Neural cell (in vitro differentiated cells): ENCODE measurements at regions not wholly inside any gene's neighbourhood (a gene's known extent, or its start where the extent isn't known, plus 50 kb on each side); places are given as distances from the start of the nearest gene placed in this dataset.

ENCODE experiments used
- H2AFZ ChIP-seq: fragments of 200-600, 300-800 bp; sonication (generic), shearing (Covaris generic); 2 replicates; pipeline ENCODE4 v1.6.0; 2014; ENCODE audit warnings: low read depth, mild to moderate bottlenecking, antibody characterized with exemption, low read length, moderate library complexity
- H3F3A ChIP-seq: fragments of 200-600 bp; shearing (Covaris generic); 2 replicates; pipeline ENCODE4 v1.6.1; 2016; ENCODE audit warnings: mild to moderate bottlenecking, moderate library complexity, mixed read lengths, antibody characterized with exemption, low read length; ENCODE audit not compliant: insufficient read depth, poor library complexity, severe bottlenecking
- H3K27ac ChIP-seq: fragments of 200-600, 300-800 bp; sonication (generic), shearing (Covaris generic); 2 replicates; pipeline ENCODE4 v1.5.1; 2014; ENCODE audit warnings: mild to moderate bottlenecking, low read length, moderate library complexity
- H3K27me3 ChIP-seq: fragments of 300-800, 200-600 bp; sonication (generic), shearing (Covaris generic); 2 replicates; pipeline ENCODE4 v1.6.0; 2014; ENCODE audit warnings: mild to moderate bottlenecking, low read depth, low read length, moderate library complexity; ENCODE audit not compliant: insufficient read depth
- H3K36me3 ChIP-seq: fragments of 300-800, 200-600 bp; sonication (generic), shearing (Covaris generic); 2 replicates; pipeline ENCODE4 v1.5.1; 2014; ENCODE audit warnings: mild to moderate bottlenecking, antibody characterized with exemption, low read length, moderate library complexity; ENCODE audit not compliant: insufficient read depth
- H3K4me2 ChIP-seq: fragments of 300-800, 200-600 bp; sonication (generic), shearing (Covaris generic); 2 replicates; pipeline ENCODE4 v1.6.0; 2014; ENCODE audit warnings: mild to moderate bottlenecking, low read length
- H3K4me3 ChIP-seq: fragments of 300-800, 200-600 bp; sonication (generic), shearing (Covaris generic); 2 replicates; pipeline ENCODE4 v1.5.1; 2014; ENCODE audit warnings: mild to moderate bottlenecking, low read length, moderate library complexity
- H3K79me2 ChIP-seq: fragments of 200-600 bp; shearing (Covaris generic); replicated peaks from 2 replicates; pipeline ENCODE4 v1.6.0; 2014; ENCODE audit warnings: mild to moderate bottlenecking, low read length, moderate library complexity; ENCODE audit not compliant: insufficient read depth
- H3K9ac ChIP-seq: fragments of 300-800, 200-600 bp; sonication (generic), shearing (Covaris generic); 2 replicates; pipeline ENCODE4 v1.6.1; 2016; ENCODE audit warnings: mild to moderate bottlenecking, low read length, mixed read lengths
- H3K9me2 ChIP-seq: fragments of 200-600 bp; shearing (Covaris generic); 2 replicates; pipeline ENCODE4 v1.6.1; 2016; ENCODE audit warnings: mild to moderate bottlenecking, low read length, mixed read lengths; ENCODE audit not compliant: insufficient read depth
- H3K9me3 ChIP-seq: fragments of 200-600, 300-800 bp; sonication (generic), shearing (Covaris generic); 2 replicates; pipeline ENCODE4 v1.6.1; 2016; ENCODE audit warnings: mild to moderate bottlenecking, mixed run types, low read length, moderate library complexity, mixed read lengths
- H4K20me1 ChIP-seq: fragments of 200-600 bp; shearing (Covaris generic); 2 replicates; pipeline ENCODE4 v1.6.1; 2016; ENCODE audit warnings: mild to moderate bottlenecking, mixed run types; ENCODE audit not compliant: insufficient read depth
- EP300 ChIP-seq: fragments of 450-650 bp; conservative IDR thresholded peaks from 2 replicates; pipeline ENCODE4 v1.6.1; 2014; ENCODE audit warnings: antibody characterized with exemption, mild to moderate bottlenecking, moderate library complexity; ENCODE audit not compliant: poor library complexity, severe bottlenecking
- EZH2 ChIP-seq: fragments of 200-600, 300-800 bp; shearing (Covaris generic), sonication (generic); IDR thresholded peaks from 2 replicates; pipeline ENCODE4 v1.6.1; 2014; ENCODE audit warnings: antibody characterized with exemption, low read length, borderline replicate concordance, mild to moderate bottlenecking; ENCODE audit not compliant: insufficient read depth, poor library complexity, severe bottlenecking
- MXI1 ChIP-seq: fragments of 450-650 bp; conservative IDR thresholded peaks from 2 replicates; pipeline ENCODE4 v1.6.1; 2014; ENCODE audit warnings: antibody characterized with exemption, mild to moderate bottlenecking; ENCODE audit not compliant: poor library complexity, severe bottlenecking
- POLR2AphosphoS5 ChIP-seq: IDR thresholded peaks from 2 replicates; pipeline ENCODE4 v1.6.1; 2012
- RAD21 ChIP-seq: fragments of 450-650 bp; conservative IDR thresholded peaks from 2 replicates; pipeline ENCODE4 v1.6.1; 2014; ENCODE audit warnings: antibody characterized with exemption, mild to moderate bottlenecking, moderate library complexity
- SMC3 ChIP-seq: fragments of 450-650 bp; conservative IDR thresholded peaks from 2 replicates; pipeline ENCODE4 v1.6.1; 2014; ENCODE audit warnings: antibody characterized with exemption, mild to moderate bottlenecking, moderate library complexity; ENCODE audit not compliant: poor library complexity
- TAF1 ChIP-seq: IDR thresholded peaks from 2 replicates; pipeline ENCODE4 v1.6.1; 2012; ENCODE audit warnings: low read depth
- TF ChIP-seq, protein P1 (sequence below): fragments of 450-650 bp; IDR thresholded peaks from 2 replicates; pipeline ENCODE4 v1.5.1; 2014; ENCODE audit warnings: antibody characterized with exemption, mild to moderate bottlenecking, moderate library complexity; ENCODE audit not compliant: poor library complexity, severe bottlenecking
- TF ChIP-seq, protein P2 (sequence below): IDR thresholded peaks from 2 replicates; pipeline ENCODE4 v1.6.1; 2012; ENCODE audit warnings: borderline replicate concordance

DNA sequence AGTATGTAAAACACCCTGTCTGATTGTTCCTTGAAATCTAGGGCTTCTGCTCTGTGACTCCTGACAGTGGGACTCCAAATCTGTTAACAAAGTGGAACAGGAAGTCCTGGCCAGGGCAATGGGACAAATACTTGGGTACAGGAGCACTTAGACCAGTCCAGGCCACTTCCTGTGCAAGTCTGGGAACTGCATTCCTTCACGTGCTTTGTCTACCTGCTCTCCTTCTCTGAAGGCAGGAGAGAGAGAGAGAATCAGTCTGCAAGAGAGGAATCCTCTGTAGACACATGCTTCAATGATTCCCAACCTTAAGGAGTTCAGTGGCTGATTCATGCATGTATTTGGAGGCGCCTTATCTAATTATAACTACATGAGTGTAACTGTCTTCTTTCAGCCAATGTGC, 530.2 kb downstream of the GATA3 start:
- no peaks in the 10 kb centered on the region for H3K9me2 ChIP-seq
- H3K4me2 ChIP-seq = no peak overlapping the region
- H4K20me1 ChIP-seq = no peaks in the 10 kb centered on the region
- H3K9me3 ChIP-seq = no peaks in the 10 kb centered on the region
- H3K27ac ChIP-seq = no peak overlapping the region
- H3K79me2 ChIP-seq = no peaks in the 10 kb centered on the region
- no peaks in the 10 kb centered on the region for H3F3A ChIP-seq
- H3K27me3 ChIP-seq = no peaks in the 10 kb centered on the region
- no peak overlapping the region for H3K4me3 ChIP-seq
- no peak overlapping the region for H2AFZ ChIP-seq
- H3K36me3 ChIP-seq = no peaks in the 10 kb centered on the region
- TF ChIP-seq, protein P1, sequence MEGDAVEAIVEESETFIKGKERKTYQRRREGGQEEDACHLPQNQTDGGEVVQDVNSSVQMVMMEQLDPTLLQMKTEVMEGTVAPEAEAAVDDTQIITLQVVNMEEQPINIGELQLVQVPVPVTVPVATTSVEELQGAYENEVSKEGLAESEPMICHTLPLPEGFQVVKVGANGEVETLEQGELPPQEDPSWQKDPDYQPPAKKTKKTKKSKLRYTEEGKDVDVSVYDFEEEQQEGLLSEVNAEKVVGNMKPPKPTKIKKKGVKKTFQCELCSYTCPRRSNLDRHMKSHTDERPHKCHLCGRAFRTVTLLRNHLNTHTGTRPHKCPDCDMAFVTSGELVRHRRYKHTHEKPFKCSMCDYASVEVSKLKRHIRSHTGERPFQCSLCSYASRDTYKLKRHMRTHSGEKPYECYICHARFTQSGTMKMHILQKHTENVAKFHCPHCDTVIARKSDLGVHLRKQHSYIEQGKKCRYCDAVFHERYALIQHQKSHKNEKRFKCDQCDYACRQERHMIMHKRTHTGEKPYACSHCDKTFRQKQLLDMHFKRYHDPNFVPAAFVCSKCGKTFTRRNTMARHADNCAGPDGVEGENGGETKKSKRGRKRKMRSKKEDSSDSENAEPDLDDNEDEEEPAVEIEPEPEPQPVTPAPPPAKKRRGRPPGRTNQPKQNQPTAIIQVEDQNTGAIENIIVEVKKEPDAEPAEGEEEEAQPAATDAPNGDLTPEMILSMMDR = no peak
- TF ChIP-seq POLR2AphosphoS5 = no peak
- TF ChIP-seq EP300 = no peak
- no peak for TF ChIP-seq MXI1
- TF ChIP-seq SMC3 = no peak
- TF ChIP-seq, protein P2, sequence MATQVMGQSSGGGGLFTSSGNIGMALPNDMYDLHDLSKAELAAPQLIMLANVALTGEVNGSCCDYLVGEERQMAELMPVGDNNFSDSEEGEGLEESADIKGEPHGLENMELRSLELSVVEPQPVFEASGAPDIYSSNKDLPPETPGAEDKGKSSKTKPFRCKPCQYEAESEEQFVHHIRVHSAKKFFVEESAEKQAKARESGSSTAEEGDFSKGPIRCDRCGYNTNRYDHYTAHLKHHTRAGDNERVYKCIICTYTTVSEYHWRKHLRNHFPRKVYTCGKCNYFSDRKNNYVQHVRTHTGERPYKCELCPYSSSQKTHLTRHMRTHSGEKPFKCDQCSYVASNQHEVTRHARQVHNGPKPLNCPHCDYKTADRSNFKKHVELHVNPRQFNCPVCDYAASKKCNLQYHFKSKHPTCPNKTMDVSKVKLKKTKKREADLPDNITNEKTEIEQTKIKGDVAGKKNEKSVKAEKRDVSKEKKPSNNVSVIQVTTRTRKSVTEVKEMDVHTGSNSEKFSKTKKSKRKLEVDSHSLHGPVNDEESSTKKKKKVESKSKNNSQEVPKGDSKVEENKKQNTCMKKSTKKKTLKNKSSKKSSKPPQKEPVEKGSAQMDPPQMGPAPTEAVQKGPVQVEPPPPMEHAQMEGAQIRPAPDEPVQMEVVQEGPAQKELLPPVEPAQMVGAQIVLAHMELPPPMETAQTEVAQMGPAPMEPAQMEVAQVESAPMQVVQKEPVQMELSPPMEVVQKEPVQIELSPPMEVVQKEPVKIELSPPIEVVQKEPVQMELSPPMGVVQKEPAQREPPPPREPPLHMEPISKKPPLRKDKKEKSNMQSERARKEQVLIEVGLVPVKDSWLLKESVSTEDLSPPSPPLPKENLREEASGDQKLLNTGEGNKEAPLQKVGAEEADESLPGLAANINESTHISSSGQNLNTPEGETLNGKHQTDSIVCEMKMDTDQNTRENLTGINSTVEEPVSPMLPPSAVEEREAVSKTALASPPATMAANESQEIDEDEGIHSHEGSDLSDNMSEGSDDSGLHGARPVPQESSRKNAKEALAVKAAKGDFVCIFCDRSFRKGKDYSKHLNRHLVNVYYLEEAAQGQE = no peak
- no peak for TF ChIP-seq RAD21
- no peak for TF ChIP-seq EZH2
- TF ChIP-seq TAF1 = no peak
- H3K9ac ChIP-seq = no peak overlapping the region

DNA sequence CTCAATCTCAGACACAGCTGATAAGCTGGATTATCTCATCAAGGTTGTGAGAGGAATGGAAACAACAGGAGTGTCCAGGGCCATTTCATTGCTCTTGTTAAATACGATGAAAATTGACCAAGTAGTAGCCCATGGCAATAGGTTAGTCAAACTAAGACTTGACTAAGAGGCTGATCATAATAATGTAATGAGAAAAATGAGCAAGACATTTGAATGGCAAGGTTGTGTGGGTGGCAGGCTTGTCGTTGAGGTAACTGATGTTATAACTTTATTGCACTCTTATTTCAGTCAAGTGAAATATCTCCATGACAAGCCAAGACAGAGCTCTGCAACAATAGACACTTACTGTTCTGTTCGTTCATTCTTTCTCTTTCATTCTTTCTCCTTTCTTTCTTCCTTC, 532.0 kb downstream of the GATA3 start:
- no peaks in the 10 kb centered on the region for H3K79me2 ChIP-seq
- H2AFZ ChIP-seq = no peak overlapping the region
- H3K9ac ChIP-seq = no peak overlapping the region
- H3K27ac ChIP-seq = no peak overlapping the region
- H3K27me3 ChIP-seq = no peaks in the 10 kb centered on the region
- no peaks in the 10 kb centered on the region for H3F3A ChIP-seq
- H3K4me3 ChIP-seq = no peak overlapping the region
- no peak overlapping the region for H3K4me2 ChIP-seq
- no peaks in the 10 kb centered on the region for H3K9me2 ChIP-seq
- no peak for TF ChIP-seq SMC3
- no peak for TF ChIP-seq MXI1
- TF ChIP-seq EP300 = no peak
- TF ChIP-seq, protein P2 = no peak
- no peak for TF ChIP-seq EZH2
- TF ChIP-seq TAF1 = no peak
- TF ChIP-seq POLR2AphosphoS5 = no peak
- TF ChIP-seq RAD21 = no peak
- TF ChIP-seq, protein P1 = no peak
- H4K20me1 ChIP-seq = no peaks in the 10 kb centered on the region
- H3K36me3 ChIP-seq = no peaks in the 10 kb centered on the region
- no peaks in the 10 kb centered on the region for H3K9me3 ChIP-seq
